ENCODE measurements at regions not wholly inside any gene's neighbourhood (a gene's known extent, or its start where the extent isn't known, plus 50 kb on each side); places are given as distances from the start of the nearest gene placed in this dataset.
"Not testable (repeated sequence)": the region's sequence is repeated elsewhere in the genome, so short reads cannot be mapped to it uniquely, and the experiment has no call there.

DNA sequence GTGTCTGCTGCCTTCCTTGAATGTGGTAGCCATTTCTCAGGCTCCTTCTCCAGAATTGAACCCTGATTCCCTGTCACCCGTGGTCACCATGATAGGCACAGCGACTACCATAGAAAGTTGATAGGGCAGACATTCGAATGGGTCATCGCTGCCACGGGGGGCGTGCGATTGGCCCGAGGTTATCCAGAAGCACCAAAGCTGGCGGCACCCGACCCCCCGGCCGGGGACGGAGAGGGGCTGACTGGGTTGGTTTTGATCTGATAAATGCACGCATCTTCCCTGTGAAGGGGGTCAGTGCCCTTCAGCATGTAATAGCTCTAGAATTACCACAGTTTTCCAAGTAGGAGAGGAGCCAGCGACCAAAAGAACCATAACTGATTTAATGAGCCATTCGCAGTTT lies 94.0 kb upstream of the ANKRD30BL start:
- WGBS, 2 donors, result 79 to 85% methylated on average over 16 of the region's 16 CpGs
- TF ChIP-seq POLR2A (IDR thresholded peaks at IDR 0.05), result no peak
- TF ChIP-seq, protein P1, sequence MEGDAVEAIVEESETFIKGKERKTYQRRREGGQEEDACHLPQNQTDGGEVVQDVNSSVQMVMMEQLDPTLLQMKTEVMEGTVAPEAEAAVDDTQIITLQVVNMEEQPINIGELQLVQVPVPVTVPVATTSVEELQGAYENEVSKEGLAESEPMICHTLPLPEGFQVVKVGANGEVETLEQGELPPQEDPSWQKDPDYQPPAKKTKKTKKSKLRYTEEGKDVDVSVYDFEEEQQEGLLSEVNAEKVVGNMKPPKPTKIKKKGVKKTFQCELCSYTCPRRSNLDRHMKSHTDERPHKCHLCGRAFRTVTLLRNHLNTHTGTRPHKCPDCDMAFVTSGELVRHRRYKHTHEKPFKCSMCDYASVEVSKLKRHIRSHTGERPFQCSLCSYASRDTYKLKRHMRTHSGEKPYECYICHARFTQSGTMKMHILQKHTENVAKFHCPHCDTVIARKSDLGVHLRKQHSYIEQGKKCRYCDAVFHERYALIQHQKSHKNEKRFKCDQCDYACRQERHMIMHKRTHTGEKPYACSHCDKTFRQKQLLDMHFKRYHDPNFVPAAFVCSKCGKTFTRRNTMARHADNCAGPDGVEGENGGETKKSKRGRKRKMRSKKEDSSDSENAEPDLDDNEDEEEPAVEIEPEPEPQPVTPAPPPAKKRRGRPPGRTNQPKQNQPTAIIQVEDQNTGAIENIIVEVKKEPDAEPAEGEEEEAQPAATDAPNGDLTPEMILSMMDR (IDR thresholded peaks at IDR 0.05), result no peak
- H3K4me3 ChIP-seq, result no peak overlapping the region
- H3K27me3 ChIP-seq, result no peaks in the 10 kb centered on the region
- DNase-seq, result no peak
- no peaks in the 10 kb centered on the region for H3K9me3 ChIP-seq
- H3K4me1 ChIP-seq, result peaks cover 4% of the 10 kb centered on the region
- no peaks in the 10 kb centered on the region for H3K36me3 ChIP-seq (ENCODE audit: low read depth, missing control alignments)
- intact Hi-C loops (cut with DNase I; ENCODE audit: low total_unique reads), result no loop called here
- H3K27ac ChIP-seq, result no peak overlapping the region

DNA sequence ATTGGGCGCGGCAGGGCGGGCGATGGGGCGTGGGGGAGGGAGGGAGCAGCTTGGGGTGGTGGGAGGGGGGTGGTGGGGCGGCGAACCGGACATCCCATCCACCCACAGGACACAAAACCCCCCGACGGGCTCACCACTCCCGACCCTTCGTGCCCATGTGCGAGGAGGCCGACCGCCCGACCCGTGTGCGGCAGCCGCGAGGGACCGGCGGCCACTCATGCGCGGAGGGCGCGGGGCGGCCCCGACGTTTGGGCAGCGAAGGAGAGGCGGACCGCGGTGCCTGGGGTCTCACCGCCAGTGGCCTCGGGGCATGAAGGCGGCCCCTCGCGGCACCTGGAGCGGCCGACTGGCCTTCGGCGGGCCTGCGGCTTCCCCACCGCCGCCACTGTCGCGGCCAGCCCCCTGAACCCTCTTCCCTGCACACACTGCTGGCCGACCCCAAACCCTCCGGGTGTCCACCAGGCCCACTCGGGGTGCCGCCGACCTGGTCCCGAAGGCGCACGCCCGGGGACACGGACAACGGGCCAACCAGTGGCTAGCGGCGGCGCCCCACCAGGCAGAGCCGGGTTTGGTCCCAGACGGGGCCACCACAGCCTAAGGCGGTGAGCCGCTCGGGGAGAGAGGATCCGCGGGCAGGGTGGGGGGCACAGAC lies 94.6 kb upstream of the ANKRD30BL start:
- 13 to 31% methylated on average over 9 to 53 of the region's 68 CpGs for WGBS, 2 donors
- H3K4me3 ChIP-seq, result peak overlapping the region; percentile 45 to 62
- DNase-seq, result no peak

DNA sequence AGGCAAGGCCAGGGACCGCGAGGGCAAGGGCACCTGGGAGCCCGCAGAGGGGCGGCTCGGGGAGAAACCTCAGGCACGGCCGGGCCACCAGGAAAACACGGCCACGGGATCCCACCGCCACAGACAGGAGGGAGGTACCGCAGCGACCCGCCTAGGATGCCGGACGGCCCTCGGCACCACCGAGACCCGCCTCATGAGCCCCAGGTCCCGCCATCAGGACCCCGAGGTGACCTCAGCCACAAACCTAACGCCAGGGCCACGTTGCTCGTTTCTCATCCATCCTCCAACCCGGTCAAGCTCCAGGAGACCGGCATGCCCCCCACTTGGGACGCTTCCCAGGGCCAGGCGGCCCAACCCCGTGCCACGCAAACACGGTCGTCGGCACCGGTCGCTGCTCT lies 95.2 kb upstream of the ANKRD30BL start:
- H3K4me1 ChIP-seq; H3K27ac ChIP-seq; DNase-seq; H3K9me3 ChIP-seq; intact Hi-C loops (cut with DNase I; ENCODE audit: low total_unique reads); H3K36me3 ChIP-seq (ENCODE audit: low read depth, missing control alignments); H3K27me3 ChIP-seq: not testable (repeated sequence)
- peak overlapping the region; percentile 45 to 62 for H3K4me3 ChIP-seq
- WGBS, 2 donors, result 1% methylated on average over 19 of the region's 34 CpGs; no CpG with 5 or more reads in 1 of the 2 donors

More for the DNA sequence above, 94.6 kb upstream of the ANKRD30BL start:
- H3K9me3 ChIP-seq, result no peaks in the 10 kb centered on the region
- H3K36me3 ChIP-seq (ENCODE audit: low read depth, missing control alignments), result no peaks in the 10 kb centered on the region
- H3K4me1 ChIP-seq, result peaks cover 4% of the 10 kb centered on the region
- no peak for TF ChIP-seq POLR2A (IDR thresholded peaks at IDR 0.05)
- TF ChIP-seq, protein P1 (IDR thresholded peaks at IDR 0.05), result no peak
- intact Hi-C loops (cut with DNase I; ENCODE audit: low total_unique reads), result no loop called here
- no peak overlapping the region for H3K27ac ChIP-seq
- H3K27me3 ChIP-seq, result no peaks in the 10 kb centered on the region

DNA sequence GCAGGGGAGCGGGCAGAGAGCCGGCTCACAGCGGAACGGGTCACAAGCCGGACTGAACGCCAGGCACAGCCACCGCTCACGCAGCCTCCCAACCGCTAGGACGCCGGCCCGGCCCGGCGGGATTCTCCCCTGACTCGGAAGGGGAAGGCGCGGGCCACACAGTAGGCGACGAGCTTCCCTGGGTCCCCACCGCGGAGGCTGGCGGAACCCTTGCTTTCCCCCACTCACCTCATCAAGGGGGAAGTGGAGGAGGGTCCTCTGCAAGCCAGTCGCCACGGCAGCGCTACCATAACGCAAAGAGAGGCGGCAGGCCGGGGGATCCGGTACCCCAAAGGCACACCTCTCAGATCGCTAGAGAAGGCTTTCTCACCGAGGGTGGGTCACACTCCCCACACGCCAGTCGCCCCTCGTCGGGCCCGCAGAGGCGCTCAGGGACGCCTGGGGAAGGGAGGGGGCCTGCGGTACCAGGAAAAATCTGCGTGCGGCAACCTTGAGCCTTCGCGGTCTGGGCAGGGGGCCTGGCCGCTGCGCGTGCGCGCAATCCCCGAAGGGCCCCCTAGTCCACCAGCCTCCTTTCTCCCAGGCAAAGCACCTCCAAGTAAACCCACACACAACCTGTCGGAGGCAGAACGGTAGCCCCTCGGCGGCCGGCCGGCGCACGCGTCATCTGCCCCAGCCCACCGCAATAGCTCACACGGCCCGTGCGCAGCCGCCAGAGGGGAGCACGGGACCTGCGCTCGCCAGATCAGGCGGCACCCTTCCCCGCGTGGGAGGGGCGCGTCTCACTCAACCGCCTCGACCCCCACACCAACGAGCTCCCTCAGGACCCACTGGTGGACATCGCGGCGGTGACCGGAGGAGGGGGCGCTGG lies 95.8 kb upstream of the ANKRD30BL start:
- H3K4me3 ChIP-seq, result peak overlapping the region; percentile 45 to 62
- intact Hi-C loops (cut with DNase I; ENCODE audit: low total_unique reads); H3K36me3 ChIP-seq (ENCODE audit: low read depth, missing control alignments); H3K27ac ChIP-seq; H3K9me3 ChIP-seq; H3K27me3 ChIP-seq; H3K4me1 ChIP-seq: not testable (repeated sequence)
- peak; percentile 46 for DNase-seq
- WGBS, 2 donors, result 0 to 4% methylated on average over 14 to 68 of the region's 79 CpGs

DNA sequence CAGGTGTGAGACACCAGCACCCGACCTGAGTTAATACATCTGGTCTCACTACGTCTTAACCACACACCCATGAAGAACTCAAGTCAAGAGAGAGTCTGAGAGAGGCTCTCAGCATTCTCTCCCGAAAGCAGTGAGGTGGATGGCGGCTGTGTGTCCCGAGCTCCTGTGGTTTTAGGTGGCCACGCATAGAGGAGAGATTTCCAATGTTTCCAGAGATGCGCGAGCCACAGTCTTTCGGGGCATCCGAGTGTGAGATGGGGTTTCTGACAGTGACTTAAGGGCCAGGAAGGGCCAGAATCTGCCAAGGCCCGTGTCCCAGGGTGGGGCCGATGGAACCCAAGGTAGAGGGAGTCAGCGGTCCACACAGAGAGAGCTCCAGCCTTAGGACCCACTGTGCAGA lies 97.5 kb upstream of the ANKRD30BL start:
- H3K27me3 ChIP-seq; H3K36me3 ChIP-seq (ENCODE audit: low read depth, missing control alignments); DNase-seq; intact Hi-C loops (cut with DNase I; ENCODE audit: low total_unique reads); H3K4me1 ChIP-seq; H3K9me3 ChIP-seq; H3K27ac ChIP-seq; H3K4me3 ChIP-seq: not testable (repeated sequence)
- 89 to 92% methylated on average over 13 of the region's 13 CpGs for WGBS, 2 donors

DNA sequence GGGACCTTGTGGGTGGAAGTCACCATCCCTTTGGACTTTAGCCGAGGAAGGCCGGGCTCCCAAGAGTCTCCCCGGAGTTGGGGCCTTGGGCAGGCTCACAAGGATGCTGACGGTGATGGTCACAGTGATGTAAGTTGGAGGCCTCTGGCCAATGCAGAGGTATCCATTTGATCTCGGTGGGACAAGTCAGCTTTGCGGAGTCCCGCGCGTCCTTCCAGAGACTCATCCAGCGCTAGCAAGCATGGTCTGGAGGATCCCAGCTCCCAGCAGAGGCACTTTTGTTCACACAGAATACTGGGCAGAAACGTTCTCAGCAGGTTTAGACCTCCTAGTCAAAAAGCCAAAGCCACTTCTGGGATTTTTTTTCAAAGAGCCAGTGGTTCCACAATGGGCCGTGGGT lies 103.8 kb upstream of the ANKRD30BL start:
- intact Hi-C loops (cut with DNase I; ENCODE audit: low total_unique reads); H3K4me1 ChIP-seq; H3K27me3 ChIP-seq; H3K27ac ChIP-seq; H3K4me3 ChIP-seq; DNase-seq; H3K36me3 ChIP-seq (ENCODE audit: low read depth, missing control alignments); H3K9me3 ChIP-seq: not testable (repeated sequence)
- WGBS, 2 donors, result 75 to 79% methylated on average over 11 to 12 of the region's 12 CpGs
